GM06990 (cell line): ENCODE measurements at regions not wholly inside any gene's neighbourhood (a gene's known extent, or its start where the extent isn't known, plus 50 kb on each side); places are given as distances from the start of the nearest gene placed in this dataset.

ENCODE experiments used
- DNase-seq: peaks from one replicate; pipeline ENCODE4 v3.0.0-alpha.2; 2011; ENCODE audit not compliant: insufficient read length; ENCODE audit errors: extremely low read depth
- H3K27me3 ChIP-seq: replicated peaks from 2 replicates; pipeline ENCODE4 v1.6.0; 2011; ENCODE audit warnings: low read length; ENCODE audit not compliant: control insufficient read depth, insufficient read depth
- H3K36me3 ChIP-seq: 2 replicates; pipeline ENCODE4 v1.5.1; 2011; ENCODE audit warnings: low read length; ENCODE audit not compliant: control insufficient read depth, insufficient read depth
- H3K4me3 ChIP-seq: replicated peaks from 2 replicates; pipeline ENCODE4 v1.5.1; 2011; ENCODE audit warnings: low read depth, mild to moderate bottlenecking, control low read depth, low read length
- CTCF ChIP-seq: IDR thresholded peaks from 2 replicates; pipeline ENCODE4 v1.5.1; 2011; ENCODE audit warnings: low read length, control low read depth, mild to moderate bottlenecking, inconsistent platforms; ENCODE audit not compliant: insufficient read depth, poor library complexity, severe bottlenecking

- Histone ChIP-seq H3K4me3 (no peak overlapping the region), H3K27me3 (no peaks in the 10 kb centered on the region), H3K36me3 (no peaks in the 10 kb centered on the region)
- no peak for TF ChIP-seq CTCF
- DNase-seq, result no peak
These were observed 313.4 kb upstream of the SLC30A5 start for GRCh38 chr5:68780299-68780955.

GRCh38 chr5:68793074-68793473, 300.7 kb upstream of the SLC30A5 start:
- DNase-seq, result no peak
- Histone ChIP-seq H3K4me3 (no peak overlapping the region), H3K27me3 (no peaks in the 10 kb centered on the region), H3K36me3 (no peaks in the 10 kb centered on the region)
- no peak for TF ChIP-seq CTCF

GRCh38 chr5:68793993-68794392, 299.8 kb upstream of the SLC30A5 start:
- no peaks in the 10 kb centered on the region for H3K36me3 ChIP-seq
- no peak overlapping the region for H3K4me3 ChIP-seq
- no peaks in the 10 kb centered on the region for H3K27me3 ChIP-seq
- TF ChIP-seq CTCF, result no peak
- no peak for DNase-seq

- TF ChIP-seq CTCF, result no peak
- no peak overlapping the region for H3K4me3 ChIP-seq
- no peaks in the 10 kb centered on the region for H3K36me3 ChIP-seq
- DNase-seq, result no peak
- H3K27me3 ChIP-seq, result no peaks in the 10 kb centered on the region
These were observed 298.6 kb upstream of the SLC30A5 start for GRCh38 chr5:68795190-68795589.

GRCh38 chr5:68798877-68799843, 294.7 kb upstream of the SLC30A5 start:
- H3K36me3 ChIP-seq, result no peaks in the 10 kb centered on the region
- DNase-seq, result no peak
- H3K4me3 ChIP-seq, result no peak overlapping the region
- no peak for TF ChIP-seq CTCF
- no peaks in the 10 kb centered on the region for H3K27me3 ChIP-seq
